H9 (cell line): ENCODE measurements at regions not wholly inside any gene's neighbourhood (a gene's known extent, or its start where the extent isn't known, plus 50 kb on each side); places are given as distances from the start of the nearest gene placed in this dataset.

ENCODE experiments used
- DNase-seq: peaks from one replicate; pipeline ENCODE4 v3.0.0-alpha.2; 2017
- H2AFZ ChIP-seq: one replicate; pipeline ENCODE4 v1.6.1; 2013; ENCODE audit warnings: mild to moderate bottlenecking, low read length, control low read depth, moderate library complexity
- H2AK5ac ChIP-seq: 2 replicates; pipeline ENCODE4 v1.6.1; 2013; ENCODE audit warnings: low read length, control low read depth, mixed read lengths; ENCODE audit not compliant: insufficient read length
- H2BK120ac ChIP-seq: one replicate; pipeline ENCODE4 v1.6.1; 2013; ENCODE audit warnings: low read depth, mild to moderate bottlenecking, low read length, control low read depth, inconsistent platforms; ENCODE audit not compliant: poor library complexity, severe bottlenecking
- H2BK12ac ChIP-seq: 2 replicates; pipeline ENCODE4 v1.6.1; 2013; ENCODE audit warnings: low read length, control low read depth, mixed read lengths, low read depth; ENCODE audit not compliant: insufficient read length
- H2BK15ac ChIP-seq: 2 replicates; pipeline ENCODE4 v1.6.1; 2013; ENCODE audit warnings: low read depth, low read length, control low read depth
- H2BK20ac ChIP-seq: one replicate; pipeline ENCODE4 v1.6.1; 2013; ENCODE audit warnings: low read depth, mild to moderate bottlenecking, low read length, control low read depth, inconsistent platforms; ENCODE audit not compliant: poor library complexity, severe bottlenecking
- H2BK5ac ChIP-seq: 2 replicates; pipeline ENCODE4 v1.6.1; 2013; ENCODE audit warnings: low read length, control low read depth, mixed read lengths; ENCODE audit not compliant: insufficient read length
- H3K14ac ChIP-seq: 2 replicates; pipeline ENCODE4 v1.6.1; 2013; ENCODE audit warnings: low read length, control low read depth; ENCODE audit not compliant: insufficient read depth
- H3K18ac ChIP-seq: 2 replicates; pipeline ENCODE4 v1.6.1; 2013; ENCODE audit warnings: low read depth, mild to moderate bottlenecking, mixed read lengths, low read length, control low read depth; ENCODE audit not compliant: insufficient read length
- H3K23ac ChIP-seq: 2 replicates; pipeline ENCODE4 v1.6.1; 2013; ENCODE audit warnings: low read length, control low read depth, mixed read lengths, low read depth; ENCODE audit not compliant: insufficient read length
- H3K23me2 ChIP-seq: 2 replicates; pipeline ENCODE4 v1.6.1; 2013; ENCODE audit warnings: low read depth, mild to moderate bottlenecking, mixed read lengths, low read length, control low read depth; ENCODE audit not compliant: insufficient read length, poor library complexity, severe bottlenecking
- H3K27ac ChIP-seq: 2 replicates; pipeline ENCODE4 v1.5.1; 2013; ENCODE audit warnings: low read length, control low read depth, mixed read lengths, low read depth; ENCODE audit not compliant: insufficient read length
- H3K27me3 ChIP-seq: 2 replicates; pipeline ENCODE4 v1.6.1; 2013; ENCODE audit warnings: low read length, control low read depth, inconsistent platforms; ENCODE audit not compliant: insufficient read depth
- H3K4ac ChIP-seq: 2 replicates; pipeline ENCODE4 v1.6.1; 2013; ENCODE audit warnings: low read depth, mild to moderate bottlenecking, control low read depth, inconsistent platforms, low read length, moderate library complexity
- H3K4me1 ChIP-seq: 2 replicates; pipeline ENCODE4 v1.6.1; 2013; ENCODE audit warnings: low read length, control low read depth, inconsistent platforms; ENCODE audit not compliant: insufficient read depth
- H3K4me2 ChIP-seq: 2 replicates; pipeline ENCODE4 v1.6.1; 2013; ENCODE audit warnings: low read length, control low read depth, mixed read lengths; ENCODE audit not compliant: insufficient read length, insufficient read depth
- H3K56ac ChIP-seq: 2 replicates; pipeline ENCODE4 v1.6.1; 2013; ENCODE audit warnings: low read depth, mild to moderate bottlenecking, mixed read lengths, low read length, control low read depth; ENCODE audit not compliant: insufficient read length
- H3K79me1 ChIP-seq: 2 replicates; pipeline ENCODE4 v1.6.1; 2013; ENCODE audit warnings: low read depth, mild to moderate bottlenecking, moderate library complexity, low read length, control low read depth, inconsistent platforms; ENCODE audit not compliant: insufficient read depth, poor library complexity, severe bottlenecking
- H3K79me2 ChIP-seq: 2 replicates; pipeline ENCODE4 v1.6.1; 2013; ENCODE audit warnings: low read length, control low read depth, inconsistent platforms; ENCODE audit not compliant: insufficient read depth
- H3K9ac ChIP-seq: 2 replicates; pipeline ENCODE4 v1.6.1; 2013; ENCODE audit warnings: low read length, control low read depth, mixed read lengths; ENCODE audit not compliant: insufficient read length; ENCODE audit errors: extremely low read depth
- H3K9me3 ChIP-seq: one replicate; pipeline ENCODE4 v1.6.1; 2013; ENCODE audit warnings: low read depth, low read length, inconsistent platforms; ENCODE audit not compliant: control insufficient read depth
- H3T11ph ChIP-seq: one replicate; pipeline ENCODE4 v1.6.1; 2013; ENCODE audit warnings: mild to moderate bottlenecking, low read length, control low read depth, inconsistent platforms
- H4K20me1 ChIP-seq: one replicate; pipeline ENCODE4 v1.6.1; 2013; ENCODE audit not compliant: control insufficient read depth, insufficient read length, insufficient read depth
- H4K5ac ChIP-seq: 2 replicates; pipeline ENCODE4 v1.6.1; 2013; ENCODE audit warnings: low read depth, mild to moderate bottlenecking, mixed read lengths, low read length, control low read depth; ENCODE audit not compliant: insufficient read length
- H4K8ac ChIP-seq: replicated peaks from 2 replicates; pipeline ENCODE4 v1.6.1; 2013; ENCODE audit warnings: low read length, control low read depth, mixed read lengths, low read depth; ENCODE audit not compliant: insufficient read length
- H4K91ac ChIP-seq: 2 replicates; pipeline ENCODE4 v1.6.1; 2013; ENCODE audit warnings: low read depth, mild to moderate bottlenecking, moderate library complexity, mixed read lengths, low read length, control low read depth; ENCODE audit not compliant: insufficient read length
- H3K27ac Mint-ChIP-seq, 3 experiments: 2 replicates in 2 of 3; 3 replicates in 1 of 3; pipeline ENCODE4 v1.8.0; 2020 to 2021; ENCODE audit warnings: mixed read lengths in 3 of 3, mild to moderate bottlenecking in 1 of 3, moderate library complexity in 1 of 3
- H3K27me3 Mint-ChIP-seq: 2 replicates; pipeline ENCODE4 v1.8.0; 2021; ENCODE audit warnings: low read depth, mild to moderate bottlenecking, moderate library complexity, mixed read lengths
- H3K36me3 Mint-ChIP-seq, 3 experiments: 2 replicates in 2 of 3; 3 replicates in 1 of 3; pipeline ENCODE4 v1.8.0; 2020 to 2021; ENCODE audit warnings: low read depth in 3 of 3, mixed read lengths in 3 of 3; ENCODE audit not compliant: insufficient read depth in 1 of 3
- H3K4me1 Mint-ChIP-seq, 2 experiments: 2 replicates each; pipeline ENCODE4 v1.8.0; 2020; ENCODE audit warnings: mixed read lengths in 2 of 2
- H3K4me3 Mint-ChIP-seq, 2 experiments: 2 replicates in 1 of 2; 3 replicates in 1 of 2; pipeline ENCODE4 v1.8.0; 2020 to 2021; ENCODE audit warnings: mild to moderate bottlenecking in 2 of 2, mixed read lengths in 2 of 2, moderate library complexity in 1 of 2
- H3K9me3 Mint-ChIP-seq, 2 experiments: 2 replicates in 1 of 2; 3 replicates in 1 of 2; pipeline ENCODE4 v1.8.0; 2020; ENCODE audit warnings: mild to moderate bottlenecking in 2 of 2, mixed read lengths in 2 of 2, moderate library complexity in 1 of 2
- WGBS: extraction: QIAGEN DNeasy Blood & Tissue Kit; methylation state at CpG from one replicate; pipeline ENCODE4 v1.1.7; 2013; ENCODE audit warnings: missing lambda C conversion rate, low lambda C conversion rate, mixed read lengths; ENCODE audit not compliant: insufficient read length; ENCODE audit errors: extremely low coverage; 5-methylcytosine and 5-hydroxymethylcytosine counted together
- TF ChIP-seq, protein P1 (sequence below): fragments of 200-600 bp; sonication (generic); conservative IDR thresholded peaks from 3 replicates; pipeline ENCODE4 v1.8.0; 2021; ENCODE audit warnings: antibody characterized with exemption, mild to moderate bottlenecking

DNA sequence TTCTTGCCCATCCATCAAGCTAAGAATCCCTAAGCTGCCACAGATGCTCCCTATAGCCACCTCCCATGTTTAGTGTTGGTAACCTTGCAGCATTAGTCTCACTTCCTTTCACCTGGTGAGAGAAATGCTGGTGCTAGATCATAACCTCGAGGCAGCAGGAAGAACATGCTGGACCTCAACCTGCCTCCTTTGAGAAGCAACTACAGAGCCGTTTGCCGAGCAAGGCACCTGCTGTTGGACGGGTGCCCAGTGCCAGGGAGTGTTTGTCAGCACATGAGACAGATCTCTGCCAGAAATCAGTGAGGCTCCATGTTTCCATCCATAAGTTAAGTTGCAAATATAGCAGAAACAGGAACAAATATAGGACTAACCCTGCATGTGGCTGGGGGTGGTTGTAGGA, 955.7 kb downstream of the TUSC7 start:
- Histone ChIP-seq H2AK5ac (no peak overlapping the region), H3T11ph (no peak overlapping the region), H3K14ac (no peak overlapping the region), H3K4me1 (no peaks in the 10 kb centered on the region), H2BK120ac (no peak overlapping the region), H3K4me2 (no peak overlapping the region), H3K9me3 (no peaks in the 10 kb centered on the region), H2BK5ac (no peak overlapping the region), H3K23me2 (no peaks in the 10 kb centered on the region), H4K5ac (no peak overlapping the region), H3K79me2 (no peaks in the 10 kb centered on the region), H3K4ac (no peak overlapping the region), H4K91ac (no peak overlapping the region), H3K79me1 (no peaks in the 10 kb centered on the region), H2BK20ac (no peak overlapping the region), H3K18ac (no peak overlapping the region), H3K23ac (no peak overlapping the region), H3K27ac (no peak overlapping the region), H4K8ac (no peak overlapping the region), H2BK15ac (no peak overlapping the region), H4K20me1 (no peaks in the 10 kb centered on the region), H3K56ac (no peak overlapping the region), H3K27me3 (no peaks in the 10 kb centered on the region), H2BK12ac (no peak overlapping the region), H2AFZ (no peak overlapping the region), H3K9ac (no peak overlapping the region)
- no CpG with 5 or more reads among the region's 4 CpGs for WGBS
- Mint-ChIP-seq H3K27ac (no peak overlapping the region), H3K4me1 (peaks cover 5 to 12% of the 10 kb centered on the region in 2 experiments), H3K27me3 (no peaks in the 10 kb centered on the region; the same call in 1 of the 2 replicates), H3K4me3 (no peak overlapping the region), H3K36me3 (no peaks in the 10 kb centered on the region), H3K9me3 (no peaks in the 10 kb centered on the region)
- DNase-seq, result no peak
- TF ChIP-seq, protein P1, sequence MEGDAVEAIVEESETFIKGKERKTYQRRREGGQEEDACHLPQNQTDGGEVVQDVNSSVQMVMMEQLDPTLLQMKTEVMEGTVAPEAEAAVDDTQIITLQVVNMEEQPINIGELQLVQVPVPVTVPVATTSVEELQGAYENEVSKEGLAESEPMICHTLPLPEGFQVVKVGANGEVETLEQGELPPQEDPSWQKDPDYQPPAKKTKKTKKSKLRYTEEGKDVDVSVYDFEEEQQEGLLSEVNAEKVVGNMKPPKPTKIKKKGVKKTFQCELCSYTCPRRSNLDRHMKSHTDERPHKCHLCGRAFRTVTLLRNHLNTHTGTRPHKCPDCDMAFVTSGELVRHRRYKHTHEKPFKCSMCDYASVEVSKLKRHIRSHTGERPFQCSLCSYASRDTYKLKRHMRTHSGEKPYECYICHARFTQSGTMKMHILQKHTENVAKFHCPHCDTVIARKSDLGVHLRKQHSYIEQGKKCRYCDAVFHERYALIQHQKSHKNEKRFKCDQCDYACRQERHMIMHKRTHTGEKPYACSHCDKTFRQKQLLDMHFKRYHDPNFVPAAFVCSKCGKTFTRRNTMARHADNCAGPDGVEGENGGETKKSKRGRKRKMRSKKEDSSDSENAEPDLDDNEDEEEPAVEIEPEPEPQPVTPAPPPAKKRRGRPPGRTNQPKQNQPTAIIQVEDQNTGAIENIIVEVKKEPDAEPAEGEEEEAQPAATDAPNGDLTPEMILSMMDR, result no peak
